ENCODE measurements at regions not wholly inside any gene's neighbourhood (a gene's known extent, or its start where the extent isn't known, plus 50 kb on each side); places are given as distances from the start of the nearest gene placed in this dataset.

DNA sequence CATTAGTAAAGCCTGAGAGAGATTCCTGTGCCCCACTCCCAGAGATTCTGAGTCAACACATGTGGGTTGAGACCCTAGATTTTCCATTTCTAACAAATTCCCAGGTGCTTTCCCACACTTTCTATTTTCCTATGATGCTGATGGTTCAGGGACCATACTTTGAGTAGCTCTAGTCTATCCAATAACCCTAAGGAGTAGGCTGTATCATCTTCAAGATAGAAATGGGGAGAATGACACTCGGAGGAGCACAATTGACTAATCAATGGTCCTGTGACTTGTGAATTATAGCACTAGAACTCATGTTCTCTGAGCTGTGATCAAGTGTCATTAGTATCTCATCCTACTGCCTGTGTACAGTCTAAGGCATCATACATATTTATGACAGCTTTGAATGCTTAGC, 232.9 kb upstream of the B3GALT2 start:
- Histone ChIP-seq H3K9me3 (ENCODE audit: control insufficient read depth, low read length) (no peaks in the 10 kb centered on the region), H3K4me3 (ENCODE audit: low read length) (no peak overlapping the region), H3K9ac (ENCODE audit: extremely low read depth, low read length, poor library complexity, severe bottlenecking) (no peak overlapping the region), H3K27ac (ENCODE audit: low read depth, low read length) (no peak overlapping the region), H3K36me3 (ENCODE audit: control insufficient read depth, insufficient read depth, low read length) (no peaks in the 10 kb centered on the region), H3K27me3 (ENCODE audit: control insufficient read depth, insufficient read depth, low read length, poor library complexity, severe bottlenecking) (peaks cover 29% of the 10 kb centered on the region), H3K4me1 (ENCODE audit: control insufficient read depth, insufficient read depth, low read length) (peaks cover 2% of the 10 kb centered on the region)
- H3K27ac Mint-ChIP-seq, result no peak overlapping the region
- no peak for DNase-seq
- no peaks in the 10 kb centered on the region for H3K36me3 Mint-ChIP-seq (ENCODE audit: low read depth)
- no peaks in the 10 kb centered on the region for H3K9me3 Mint-ChIP-seq
- peaks cover 15% of the 10 kb centered on the region for H3K27me3 Mint-ChIP-seq (ENCODE audit: insufficient read depth)
- no peak overlapping the region for H3K4me3 Mint-ChIP-seq
- H3K4me1 Mint-ChIP-seq, result peaks cover 35% of the 10 kb centered on the region
- WGBS, 2 experiments (ENCODE audit: insufficient coverage in 1 of 2, insufficient read length in 1 of 2), result 86 to 93% methylated on average over 1 of the region's 1 CpG
- TF ChIP-seq, protein P1, sequence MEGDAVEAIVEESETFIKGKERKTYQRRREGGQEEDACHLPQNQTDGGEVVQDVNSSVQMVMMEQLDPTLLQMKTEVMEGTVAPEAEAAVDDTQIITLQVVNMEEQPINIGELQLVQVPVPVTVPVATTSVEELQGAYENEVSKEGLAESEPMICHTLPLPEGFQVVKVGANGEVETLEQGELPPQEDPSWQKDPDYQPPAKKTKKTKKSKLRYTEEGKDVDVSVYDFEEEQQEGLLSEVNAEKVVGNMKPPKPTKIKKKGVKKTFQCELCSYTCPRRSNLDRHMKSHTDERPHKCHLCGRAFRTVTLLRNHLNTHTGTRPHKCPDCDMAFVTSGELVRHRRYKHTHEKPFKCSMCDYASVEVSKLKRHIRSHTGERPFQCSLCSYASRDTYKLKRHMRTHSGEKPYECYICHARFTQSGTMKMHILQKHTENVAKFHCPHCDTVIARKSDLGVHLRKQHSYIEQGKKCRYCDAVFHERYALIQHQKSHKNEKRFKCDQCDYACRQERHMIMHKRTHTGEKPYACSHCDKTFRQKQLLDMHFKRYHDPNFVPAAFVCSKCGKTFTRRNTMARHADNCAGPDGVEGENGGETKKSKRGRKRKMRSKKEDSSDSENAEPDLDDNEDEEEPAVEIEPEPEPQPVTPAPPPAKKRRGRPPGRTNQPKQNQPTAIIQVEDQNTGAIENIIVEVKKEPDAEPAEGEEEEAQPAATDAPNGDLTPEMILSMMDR (conservative IDR thresholded peaks at IDR 0.05), result no peak

DNA sequence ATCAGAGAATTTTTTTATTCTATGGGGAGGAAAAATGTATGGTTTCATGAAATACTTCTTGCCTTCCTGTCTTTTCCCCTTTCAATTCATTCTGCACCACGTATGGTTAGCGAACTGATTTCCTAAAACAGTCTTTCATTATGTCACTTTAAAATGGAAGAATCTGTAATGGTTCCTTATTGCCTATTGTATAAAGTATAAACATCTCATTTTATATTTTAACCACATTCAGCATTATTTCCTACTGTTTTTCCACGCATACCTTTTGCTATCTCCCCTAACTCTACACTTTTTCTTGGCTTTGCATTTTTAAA, 232.3 kb upstream of the B3GALT2 start:
- TF ChIP-seq, protein P1 (conservative IDR thresholded peaks at IDR 0.05), result no peak
- H3K9me3 ChIP-seq (ENCODE audit: control insufficient read depth, low read length), result no peaks in the 10 kb centered on the region
- H3K27me3 ChIP-seq (ENCODE audit: control insufficient read depth, insufficient read depth, low read length, poor library complexity, severe bottlenecking), result peaks cover 29% of the 10 kb centered on the region
- H3K27me3 Mint-ChIP-seq (ENCODE audit: insufficient read depth), result peaks cover 15% of the 10 kb centered on the region
- no peak for DNase-seq
- no peak overlapping the region for H3K4me3 ChIP-seq (ENCODE audit: low read length)
- no peak overlapping the region for H3K27ac Mint-ChIP-seq
- no peaks in the 10 kb centered on the region for H3K9me3 Mint-ChIP-seq
- WGBS, 2 experiments (ENCODE audit: insufficient coverage in 1 of 2, insufficient read length in 1 of 2), result 93 to 100% methylated on average over 1 to 3 of the region's 3 CpGs
- H3K27ac ChIP-seq (ENCODE audit: low read depth, low read length), result no peak overlapping the region
- peaks cover 37% of the 10 kb centered on the region for H3K4me1 Mint-ChIP-seq
- no peaks in the 10 kb centered on the region for H3K36me3 Mint-ChIP-seq (ENCODE audit: low read depth)
- no peak overlapping the region for H3K4me3 Mint-ChIP-seq
- peaks cover 2% of the 10 kb centered on the region for H3K4me1 ChIP-seq (ENCODE audit: control insufficient read depth, insufficient read depth, low read length)
- no peaks in the 10 kb centered on the region for H3K36me3 ChIP-seq (ENCODE audit: control insufficient read depth, insufficient read depth, low read length)
- no peak overlapping the region for H3K9ac ChIP-seq (ENCODE audit: extremely low read depth, low read length, poor library complexity, severe bottlenecking)

DNA sequence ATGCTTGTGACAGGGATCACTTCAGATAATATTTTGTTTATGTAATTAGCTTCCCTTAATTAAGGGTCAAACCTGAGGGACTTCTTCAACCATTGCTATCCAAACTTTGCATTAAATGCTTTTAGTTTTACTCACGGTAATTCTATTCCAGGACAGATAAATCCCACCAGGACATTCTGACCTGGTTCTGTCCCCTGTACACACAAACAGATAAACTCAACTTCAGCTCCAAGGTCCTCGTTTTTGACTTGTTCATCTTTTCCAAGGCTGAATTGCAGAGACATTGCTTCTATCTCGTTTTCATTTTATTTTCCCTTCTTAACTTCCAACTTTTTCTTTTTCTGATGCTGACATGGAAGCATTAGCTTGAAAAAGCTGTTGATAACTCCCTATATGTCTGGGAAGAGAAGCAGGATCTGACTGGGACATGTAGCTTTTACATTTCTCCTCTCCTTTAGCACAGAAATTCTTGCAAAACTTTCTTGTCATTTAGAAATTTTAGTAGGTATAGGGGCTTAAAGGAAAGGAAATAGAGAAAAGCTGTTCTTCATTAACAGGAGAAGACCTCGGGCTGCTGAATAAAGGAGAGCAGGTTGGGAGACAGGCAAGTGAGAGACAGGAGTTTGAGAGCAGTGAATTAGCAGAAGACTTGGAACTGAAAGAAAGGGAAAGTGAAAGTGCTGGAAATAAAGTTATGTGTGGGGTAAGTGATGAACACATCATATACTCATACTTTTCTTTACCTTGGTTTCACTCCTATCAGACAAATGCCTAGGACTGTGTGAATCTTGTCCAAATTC, 231.7 kb upstream of the B3GALT2 start:
- no peak overlapping the region for H3K4me3 ChIP-seq (ENCODE audit: low read length)
- H3K9me3 Mint-ChIP-seq, result no peaks in the 10 kb centered on the region

More for the DNA sequence above, 231.7 kb upstream of the B3GALT2 start:
- H3K36me3 ChIP-seq (ENCODE audit: control insufficient read depth, insufficient read depth, low read length), result no peaks in the 10 kb centered on the region
- no peak for DNase-seq
- H3K4me1 ChIP-seq (ENCODE audit: control insufficient read depth, insufficient read depth, low read length), result peaks cover 2% of the 10 kb centered on the region
- TF ChIP-seq, protein P1 (conservative IDR thresholded peaks at IDR 0.05), result no peak
- H3K9ac ChIP-seq (ENCODE audit: extremely low read depth, low read length, poor library complexity, severe bottlenecking), result no peak overlapping the region
- Mint-ChIP-seq H3K4me3 (no peak overlapping the region), H3K27me3 (ENCODE audit: insufficient read depth) (peaks cover 15% of the 10 kb centered on the region), H3K4me1 (peaks cover 36% of the 10 kb centered on the region), H3K36me3 (ENCODE audit: low read depth) (no peaks in the 10 kb centered on the region), H3K27ac (no peak overlapping the region)
- peaks cover 29% of the 10 kb centered on the region for H3K27me3 ChIP-seq (ENCODE audit: control insufficient read depth, insufficient read depth, low read length, poor library complexity, severe bottlenecking)
- WGBS, 2 experiments (ENCODE audit: insufficient coverage in 1 of 2, insufficient read length in 1 of 2), result 82 to 84% methylated on average over 4 of the region's 4 CpGs
- no peak overlapping the region for H3K27ac ChIP-seq (ENCODE audit: low read depth, low read length)
- H3K9me3 ChIP-seq (ENCODE audit: control insufficient read depth, low read length), result no peaks in the 10 kb centered on the region
